Progenitor cell of endocrine pancreas (in vitro differentiated cells): ENCODE measurements at regions not wholly inside any gene's neighbourhood (a gene's known extent, or its start where the extent isn't known, plus 50 kb on each side); places are given as distances from the start of the nearest gene placed in this dataset.

ENCODE experiments used
- DNase-seq: peaks from one replicate; pipeline ENCODE4 v3.0.0; 2021; ENCODE audit warnings: low spot score; ENCODE audit not compliant: unreplicated experiment
- H3K27ac Mint-ChIP-seq: 2 replicates; pipeline ENCODE4 v1.8.0; 2021; ENCODE audit warnings: mild to moderate bottlenecking, moderate library complexity, mixed read lengths
- H3K27me3 Mint-ChIP-seq: 2 replicates; pipeline ENCODE4 v1.8.0; 2021; ENCODE audit warnings: mixed read lengths
- H3K36me3 Mint-ChIP-seq: 2 replicates; pipeline ENCODE4 v1.8.0; 2022; ENCODE audit warnings: mixed read lengths; ENCODE audit not compliant: insufficient read depth
- H3K4me1 Mint-ChIP-seq: 2 replicates; pipeline ENCODE4 v1.8.0; 2021; ENCODE audit warnings: low read depth, mixed read lengths
- H3K4me3 Mint-ChIP-seq: 2 replicates; pipeline ENCODE4 v1.8.0; 2021; ENCODE audit warnings: low read depth, mild to moderate bottlenecking, moderate library complexity, mixed read lengths
- H3K9me3 Mint-ChIP-seq: 2 replicates; pipeline ENCODE4 v1.8.0; 2021; ENCODE audit warnings: low read depth, mixed read lengths
- TF ChIP-seq, protein P1 (sequence below): fragments of 200-600 bp; sonication (generic); IDR thresholded peaks from one replicate; pipeline ENCODE4 v1.5.0; 2021; ENCODE audit warnings: antibody characterized with exemption, mild to moderate bottlenecking; ENCODE audit not compliant: unreplicated experiment

DNA sequence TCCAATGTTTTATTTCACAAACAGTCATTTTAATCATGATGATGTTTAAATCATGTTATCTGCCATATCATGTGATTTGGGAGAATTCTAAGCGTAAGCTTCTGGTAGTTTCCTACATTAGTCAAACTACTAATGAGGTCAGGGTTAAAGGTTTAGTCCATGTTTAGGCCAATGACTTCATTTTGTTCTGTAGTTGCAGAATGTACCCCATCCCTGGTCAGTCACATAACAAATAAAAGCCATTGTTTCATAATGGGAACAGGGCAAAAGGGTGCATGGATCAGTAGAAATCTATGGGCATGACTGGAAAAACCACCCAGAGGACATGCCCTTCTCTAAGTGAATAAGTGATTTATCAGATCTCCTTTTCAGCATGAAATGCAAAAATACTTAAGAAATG, 138.4 kb upstream of the ABCB5 start:
- no peaks in the 10 kb centered on the region for H3K27me3 Mint-ChIP-seq
- H3K9me3 Mint-ChIP-seq = no peaks in the 10 kb centered on the region
- TF ChIP-seq, protein P1, sequence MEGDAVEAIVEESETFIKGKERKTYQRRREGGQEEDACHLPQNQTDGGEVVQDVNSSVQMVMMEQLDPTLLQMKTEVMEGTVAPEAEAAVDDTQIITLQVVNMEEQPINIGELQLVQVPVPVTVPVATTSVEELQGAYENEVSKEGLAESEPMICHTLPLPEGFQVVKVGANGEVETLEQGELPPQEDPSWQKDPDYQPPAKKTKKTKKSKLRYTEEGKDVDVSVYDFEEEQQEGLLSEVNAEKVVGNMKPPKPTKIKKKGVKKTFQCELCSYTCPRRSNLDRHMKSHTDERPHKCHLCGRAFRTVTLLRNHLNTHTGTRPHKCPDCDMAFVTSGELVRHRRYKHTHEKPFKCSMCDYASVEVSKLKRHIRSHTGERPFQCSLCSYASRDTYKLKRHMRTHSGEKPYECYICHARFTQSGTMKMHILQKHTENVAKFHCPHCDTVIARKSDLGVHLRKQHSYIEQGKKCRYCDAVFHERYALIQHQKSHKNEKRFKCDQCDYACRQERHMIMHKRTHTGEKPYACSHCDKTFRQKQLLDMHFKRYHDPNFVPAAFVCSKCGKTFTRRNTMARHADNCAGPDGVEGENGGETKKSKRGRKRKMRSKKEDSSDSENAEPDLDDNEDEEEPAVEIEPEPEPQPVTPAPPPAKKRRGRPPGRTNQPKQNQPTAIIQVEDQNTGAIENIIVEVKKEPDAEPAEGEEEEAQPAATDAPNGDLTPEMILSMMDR = no peak
- no peaks in the 10 kb centered on the region for H3K4me1 Mint-ChIP-seq
- no peaks in the 10 kb centered on the region for H3K36me3 Mint-ChIP-seq
- no peak overlapping the region for H3K27ac Mint-ChIP-seq
- no peak for DNase-seq
- H3K4me3 Mint-ChIP-seq = no peak overlapping the region

DNA sequence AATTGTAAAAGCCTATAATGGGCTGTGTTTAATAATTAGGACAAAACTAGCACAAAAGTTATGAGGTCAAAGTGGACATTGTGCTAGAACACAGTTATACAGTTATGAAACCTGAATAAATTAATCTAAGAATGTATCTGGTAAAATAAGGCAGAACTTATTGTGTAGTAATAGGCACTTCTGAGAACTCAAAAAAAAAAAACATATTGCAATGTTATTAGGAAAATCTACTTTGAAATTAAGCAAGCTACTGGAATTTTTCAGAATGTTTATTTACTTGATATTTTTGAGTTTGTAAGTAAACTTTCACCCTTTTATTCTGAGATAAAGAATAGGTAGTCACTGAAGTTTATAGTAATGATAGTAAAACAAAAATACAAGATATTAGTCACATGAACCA, 135.8 kb upstream of the ABCB5 start:
- no peak for DNase-seq
- Mint-ChIP-seq H3K9me3 (no peaks in the 10 kb centered on the region), H3K4me3 (no peak overlapping the region), H3K27me3 (no peaks in the 10 kb centered on the region), H3K36me3 (no peaks in the 10 kb centered on the region), H3K27ac (no peak overlapping the region), H3K4me1 (no peaks in the 10 kb centered on the region)
- TF ChIP-seq, protein P1 = no peak

DNA sequence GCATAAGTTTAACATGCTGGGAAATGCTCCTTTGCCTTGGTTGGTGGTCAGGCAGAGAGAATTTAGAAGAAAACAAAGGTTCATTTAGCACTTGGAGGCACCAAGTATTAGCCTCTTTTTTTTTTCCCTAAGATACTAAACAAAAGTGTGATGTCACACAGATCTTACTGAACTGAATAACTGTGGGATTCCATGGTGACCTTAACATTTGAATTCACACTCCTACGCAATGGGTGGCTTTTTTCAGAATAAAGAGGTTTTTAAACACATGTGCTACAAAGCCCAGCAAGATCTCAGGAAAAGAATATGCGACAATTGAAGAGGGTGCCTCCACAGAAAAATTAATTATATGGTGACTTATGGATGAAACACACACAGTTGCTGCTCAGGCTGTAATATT, 133.4 kb upstream of the ABCB5 start:
- Mint-ChIP-seq H3K4me1 (no peaks in the 10 kb centered on the region), H3K9me3 (no peaks in the 10 kb centered on the region), H3K36me3 (no peaks in the 10 kb centered on the region), H3K27ac (no peak overlapping the region), H3K4me3 (no peak overlapping the region), H3K27me3 (no peaks in the 10 kb centered on the region)
- TF ChIP-seq, protein P1 = no peak
- no peak for DNase-seq

DNA sequence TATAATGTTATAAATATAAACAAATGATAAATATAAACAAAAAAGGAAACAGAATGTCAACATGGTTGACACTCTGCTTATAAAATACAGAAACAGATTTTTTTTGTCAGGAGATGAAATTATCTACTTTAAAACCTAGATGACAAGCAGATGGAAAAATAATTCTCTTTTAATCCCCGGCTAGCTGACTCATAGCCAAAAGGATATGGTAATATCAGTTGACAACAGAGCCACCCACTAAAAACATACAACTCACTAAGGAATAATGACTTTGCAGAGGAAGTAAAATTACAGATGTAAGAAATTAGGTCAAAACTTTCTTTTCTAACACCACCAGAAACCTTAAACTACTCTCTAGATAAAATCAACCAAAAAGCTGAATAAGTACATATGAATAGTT, 131.1 kb upstream of the ABCB5 start:
- DNase-seq = no peak
- Mint-ChIP-seq H3K36me3 (no peaks in the 10 kb centered on the region), H3K27me3 (no peaks in the 10 kb centered on the region), H3K27ac (no peak overlapping the region), H3K4me3 (no peak overlapping the region), H3K4me1 (no peaks in the 10 kb centered on the region), H3K9me3 (peaks cover 9% of the 10 kb centered on the region)
- TF ChIP-seq, protein P1 = no peak

DNA sequence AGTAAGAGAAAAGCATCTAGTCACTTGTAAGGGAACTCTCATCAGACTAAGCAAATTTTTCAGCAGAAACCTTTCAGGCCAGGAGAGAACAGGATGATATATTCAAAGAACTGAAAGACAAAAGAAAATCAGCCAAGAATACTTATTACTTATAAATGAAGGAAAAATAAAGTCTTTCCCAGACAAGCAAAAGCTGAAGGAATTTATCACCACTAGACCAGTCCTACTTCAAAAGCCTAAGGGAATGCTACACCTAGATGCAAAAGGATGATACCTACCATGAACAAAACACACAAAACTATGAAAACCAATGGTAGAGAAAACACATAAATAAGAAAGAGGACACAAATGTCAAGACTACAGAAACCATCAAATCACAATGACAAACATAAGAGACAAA, 126.6 kb upstream of the ABCB5 start:
- Mint-ChIP-seq H3K4me1 (peaks cover 1% of the 10 kb centered on the region), H3K27me3 (no peaks in the 10 kb centered on the region), H3K9me3 (peaks cover 12% of the 10 kb centered on the region), H3K27ac (no peak overlapping the region), H3K4me3 (no peak overlapping the region), H3K36me3 (no peaks in the 10 kb centered on the region)
- TF ChIP-seq, protein P1 = no peak
- no peak for DNase-seq

DNA sequence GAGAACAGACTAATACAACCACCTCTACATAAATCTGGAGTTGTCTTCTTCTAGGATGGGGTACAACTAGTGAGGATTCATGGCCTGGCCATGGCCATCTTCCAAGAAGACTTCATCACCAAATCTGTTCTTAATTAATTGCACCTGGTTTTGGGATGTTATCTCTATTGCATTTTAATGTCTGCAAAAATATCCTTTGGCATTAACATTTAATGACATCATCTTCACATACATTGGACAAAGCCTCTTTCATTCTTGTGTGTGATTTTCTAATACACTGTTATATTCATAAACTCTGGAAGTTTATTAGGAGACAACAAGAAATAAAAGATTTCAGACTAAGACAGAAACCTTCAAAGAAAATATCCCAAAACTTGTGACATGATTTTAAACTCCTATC, 124.2 kb upstream of the ABCB5 start:
- H3K4me3 Mint-ChIP-seq = no peak overlapping the region

More for the DNA sequence above, 124.2 kb upstream of the ABCB5 start:
- no peak for DNase-seq
- Mint-ChIP-seq H3K27ac (no peak overlapping the region), H3K36me3 (no peaks in the 10 kb centered on the region), H3K4me1 (peaks cover 1% of the 10 kb centered on the region), H3K27me3 (no peaks in the 10 kb centered on the region), H3K9me3 (peaks cover 12% of the 10 kb centered on the region)
- TF ChIP-seq, protein P1 = no peak
